ENCODE measurements at regions not wholly inside any gene's neighbourhood (a gene's known extent, or its start where the extent isn't known, plus 50 kb on each side); places are given as distances from the start of the nearest gene placed in this dataset.

DNA sequence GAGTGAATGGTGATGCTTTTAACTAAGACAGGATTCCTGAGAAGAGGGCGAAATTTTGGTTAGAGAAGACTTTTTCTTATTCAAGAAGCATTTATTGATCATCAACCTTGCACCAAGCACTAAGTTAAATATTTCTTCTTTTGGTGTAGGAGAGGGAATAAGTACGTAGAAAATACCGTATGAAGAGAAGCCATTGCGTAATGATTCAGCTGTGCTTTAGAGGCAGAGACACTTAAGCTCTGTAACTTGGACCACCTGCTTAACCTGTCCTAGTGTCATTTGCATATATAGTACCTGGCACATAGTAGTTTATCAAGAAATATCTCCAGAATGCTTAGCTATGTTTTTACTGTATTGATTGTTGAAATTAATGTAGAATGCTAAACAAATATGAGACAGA lies 430.9 kb upstream of the ZNF608 start:
- H3K4me3 ChIP-seq (ENCODE audit: low read depth, low read length) = no peak overlapping the region
- TF ChIP-seq, protein P1, sequence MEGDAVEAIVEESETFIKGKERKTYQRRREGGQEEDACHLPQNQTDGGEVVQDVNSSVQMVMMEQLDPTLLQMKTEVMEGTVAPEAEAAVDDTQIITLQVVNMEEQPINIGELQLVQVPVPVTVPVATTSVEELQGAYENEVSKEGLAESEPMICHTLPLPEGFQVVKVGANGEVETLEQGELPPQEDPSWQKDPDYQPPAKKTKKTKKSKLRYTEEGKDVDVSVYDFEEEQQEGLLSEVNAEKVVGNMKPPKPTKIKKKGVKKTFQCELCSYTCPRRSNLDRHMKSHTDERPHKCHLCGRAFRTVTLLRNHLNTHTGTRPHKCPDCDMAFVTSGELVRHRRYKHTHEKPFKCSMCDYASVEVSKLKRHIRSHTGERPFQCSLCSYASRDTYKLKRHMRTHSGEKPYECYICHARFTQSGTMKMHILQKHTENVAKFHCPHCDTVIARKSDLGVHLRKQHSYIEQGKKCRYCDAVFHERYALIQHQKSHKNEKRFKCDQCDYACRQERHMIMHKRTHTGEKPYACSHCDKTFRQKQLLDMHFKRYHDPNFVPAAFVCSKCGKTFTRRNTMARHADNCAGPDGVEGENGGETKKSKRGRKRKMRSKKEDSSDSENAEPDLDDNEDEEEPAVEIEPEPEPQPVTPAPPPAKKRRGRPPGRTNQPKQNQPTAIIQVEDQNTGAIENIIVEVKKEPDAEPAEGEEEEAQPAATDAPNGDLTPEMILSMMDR (IDR thresholded peaks at IDR 0.05; ENCODE audit: control insufficient read depth, extremely low read depth, insufficient read depth) = no peak
- DNase-seq (ENCODE audit: low read depth) = no peak

DNA sequence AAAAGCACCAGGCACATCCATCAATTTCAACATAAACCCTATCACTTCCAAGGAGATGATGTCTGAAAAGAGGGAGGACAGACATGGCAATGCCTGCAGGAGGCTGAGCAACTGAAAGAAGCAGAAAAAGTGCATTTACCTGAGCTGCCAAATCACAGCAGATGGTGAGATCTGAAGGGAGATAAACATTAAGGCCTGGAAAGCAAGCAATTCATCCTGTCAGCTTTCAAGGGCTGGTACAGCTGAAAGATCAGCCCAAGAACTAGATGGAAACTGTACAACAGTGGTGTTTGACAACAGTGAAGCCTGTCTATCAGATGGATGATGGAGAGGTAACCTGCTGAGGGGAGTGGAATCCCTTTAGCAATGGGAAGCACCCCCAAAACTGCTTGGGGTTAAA lies 433.2 kb upstream of the ZNF608 start:
- H3K4me3 ChIP-seq (ENCODE audit: low read depth, low read length) = no peak overlapping the region
- no peak for DNase-seq (ENCODE audit: low read depth)
- TF ChIP-seq, protein P1 (IDR thresholded peaks at IDR 0.05; ENCODE audit: control insufficient read depth, extremely low read depth, insufficient read depth) = no peak

DNA sequence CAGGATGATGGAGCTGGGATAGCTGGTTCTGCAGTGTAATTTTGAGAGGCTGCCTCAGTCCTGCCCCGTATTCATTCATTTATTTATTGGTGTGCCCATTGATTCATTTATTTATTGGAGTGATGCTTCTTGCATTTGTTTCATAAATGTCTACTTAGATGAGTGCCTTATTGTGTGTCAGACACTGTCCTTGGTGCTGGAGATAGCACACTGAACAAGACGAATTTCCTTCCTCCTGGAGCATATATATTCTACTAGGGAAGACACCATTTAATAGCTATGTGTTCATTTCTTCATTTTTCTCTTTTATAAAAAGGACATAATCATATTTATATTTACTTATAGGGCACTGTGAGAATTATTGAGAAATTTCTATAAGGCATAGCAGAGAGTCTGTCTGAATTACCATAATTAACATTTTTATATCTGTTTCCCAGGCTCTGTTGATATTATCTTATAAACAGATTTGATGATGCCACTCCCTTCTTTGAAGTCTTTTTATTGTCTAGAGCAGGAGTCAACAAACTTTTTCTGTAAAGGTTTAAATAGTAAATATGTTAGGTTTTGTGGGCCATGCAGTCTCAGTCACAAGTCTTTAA lies 433.9 kb upstream of the ZNF608 start:
- TF ChIP-seq, protein P1 (IDR thresholded peaks at IDR 0.05; ENCODE audit: control insufficient read depth, extremely low read depth, insufficient read depth) = no peak
- no peak overlapping the region for H3K4me3 ChIP-seq (ENCODE audit: low read depth, low read length)
- no peak for DNase-seq (ENCODE audit: low read depth)

DNA sequence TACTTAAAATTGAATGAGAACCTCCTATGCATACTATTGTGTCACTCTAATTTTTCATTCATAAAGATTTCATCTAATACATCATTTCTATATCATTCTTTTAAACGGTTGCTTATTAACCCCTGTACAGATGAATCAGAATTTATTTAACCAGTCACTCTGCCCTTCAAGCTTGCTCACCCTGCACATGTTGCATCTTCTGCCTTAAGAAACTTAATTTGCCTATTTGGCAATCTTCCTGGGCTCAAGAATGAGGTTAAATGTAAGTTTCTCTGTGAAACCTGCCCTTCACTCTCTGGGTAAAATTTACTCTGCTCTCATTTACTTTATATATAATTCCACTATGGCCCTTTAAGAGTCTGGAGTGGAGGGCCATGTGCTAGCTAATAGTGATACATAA lies 434.7 kb upstream of the ZNF608 start:
- no peak overlapping the region for H3K4me3 ChIP-seq (ENCODE audit: low read depth, low read length)
- DNase-seq (ENCODE audit: low read depth) = no peak
- TF ChIP-seq, protein P1 (IDR thresholded peaks at IDR 0.05; ENCODE audit: control insufficient read depth, extremely low read depth, insufficient read depth) = no peak

DNA sequence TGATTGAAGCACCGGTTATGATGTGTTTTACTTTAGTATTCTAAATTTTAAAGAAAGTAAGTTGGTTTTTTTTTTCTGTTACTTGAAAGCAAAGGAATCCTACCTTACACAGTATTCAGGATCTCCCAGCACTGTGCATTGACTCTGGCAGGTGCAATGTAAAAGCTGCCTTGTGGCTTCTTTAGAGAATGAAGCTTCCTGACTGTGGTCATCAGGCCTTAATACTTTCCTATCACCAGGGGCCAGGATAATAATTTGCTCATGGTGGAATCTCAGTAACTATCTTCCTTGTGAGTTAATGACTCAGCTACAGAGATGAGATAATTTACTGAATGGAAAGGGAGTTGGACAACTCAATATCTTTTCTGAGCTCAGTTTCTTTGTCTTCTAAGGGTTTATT lies 435.5 kb upstream of the ZNF608 start:
- TF ChIP-seq, protein P1 (IDR thresholded peaks at IDR 0.05; ENCODE audit: control insufficient read depth, extremely low read depth, insufficient read depth) = no peak
- no peak overlapping the region for H3K4me3 ChIP-seq (ENCODE audit: low read depth, low read length)
- no peak for DNase-seq (ENCODE audit: low read depth)

DNA sequence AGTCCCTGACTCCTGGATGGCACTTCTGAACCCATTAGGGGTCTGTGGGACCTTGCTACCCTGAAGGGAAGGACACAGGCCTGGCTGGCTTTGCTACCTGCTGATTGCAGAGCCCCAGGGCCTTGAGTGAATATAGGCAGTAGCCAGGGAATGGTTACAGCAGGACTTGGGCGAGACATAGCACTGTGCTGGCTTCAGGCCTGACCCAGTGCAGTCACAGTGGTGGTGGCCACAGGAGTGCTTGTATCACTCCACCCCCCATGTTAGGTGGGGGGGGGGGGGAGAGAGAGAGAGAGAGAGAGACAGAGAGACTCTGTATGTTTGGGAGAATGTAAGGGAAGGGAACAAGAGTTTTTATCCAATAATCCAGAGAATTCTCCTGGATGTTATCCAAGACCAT lies 439.3 kb upstream of the ZNF608 start:
- DNase-seq (ENCODE audit: low read depth) = no peak
- TF ChIP-seq, protein P1 (IDR thresholded peaks at IDR 0.05; ENCODE audit: control insufficient read depth, extremely low read depth, insufficient read depth) = no peak
- H3K4me3 ChIP-seq (ENCODE audit: low read depth, low read length) = no peak overlapping the region

DNA sequence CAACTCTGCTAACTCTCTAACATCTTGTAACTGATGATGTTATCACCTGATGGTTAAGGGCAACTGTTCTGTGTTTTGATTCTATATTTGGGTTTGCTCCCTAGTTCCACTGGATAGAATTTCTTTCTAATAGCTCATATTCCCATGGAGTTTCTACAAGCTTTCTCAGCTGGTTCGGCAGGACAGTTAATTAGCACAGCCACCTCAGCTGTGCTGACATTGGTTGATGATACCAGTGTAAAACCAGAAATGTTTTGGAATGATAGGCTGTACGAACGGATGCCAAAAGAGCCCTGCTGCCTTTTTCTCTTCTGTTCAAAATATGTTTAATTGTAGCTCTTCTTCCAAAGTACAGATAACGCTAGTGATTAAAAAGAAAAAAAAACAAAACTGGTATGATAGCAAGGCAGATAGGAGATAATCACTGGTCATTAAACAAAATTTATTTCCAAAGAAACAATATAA lies 440.5 kb upstream of the ZNF608 start:
- TF ChIP-seq, protein P1 (IDR thresholded peaks at IDR 0.05; ENCODE audit: control insufficient read depth, extremely low read depth, insufficient read depth) = no peak
- H3K4me3 ChIP-seq (ENCODE audit: low read depth, low read length) = no peak overlapping the region
- no peak for DNase-seq (ENCODE audit: low read depth)

All from LNCaP clone FGC (cell line).